Right lobe of liver (tissue), 4 donors: ENCODE measurements at regions not wholly inside any gene's neighbourhood (a gene's known extent, or its start where the extent isn't known, plus 50 kb on each side); places are given as distances from the start of the nearest gene placed in this dataset.

Source experiments
- CTCF ChIP-seq, 4 donors: fragments of 200-600 bp in 3 of 4; fragments of 450-650 bp in 1 of 4; IDR thresholded peaks; one replicate each; pipeline versions ENCODE4 v1.5.1 to v1.8.0; 2016 to 2022; ENCODE audit warnings: antibody characterized with exemption in 4 of 4, mild to moderate bottlenecking in 2 of 4
- POLR2A ChIP-seq: fragments of 450-650 bp; IDR thresholded peaks from one replicate; pipeline ENCODE4 v1.6.1; 2017; ENCODE audit warnings: antibody characterized with exemption, mild to moderate bottlenecking
- donor health status: DM: no; HTN: no; CAD: no.
- donor health status: DM: no; HTN: no; CAD: no.
- donor health status: DM: no; HTN: yes; CAD: no.

DNA sequence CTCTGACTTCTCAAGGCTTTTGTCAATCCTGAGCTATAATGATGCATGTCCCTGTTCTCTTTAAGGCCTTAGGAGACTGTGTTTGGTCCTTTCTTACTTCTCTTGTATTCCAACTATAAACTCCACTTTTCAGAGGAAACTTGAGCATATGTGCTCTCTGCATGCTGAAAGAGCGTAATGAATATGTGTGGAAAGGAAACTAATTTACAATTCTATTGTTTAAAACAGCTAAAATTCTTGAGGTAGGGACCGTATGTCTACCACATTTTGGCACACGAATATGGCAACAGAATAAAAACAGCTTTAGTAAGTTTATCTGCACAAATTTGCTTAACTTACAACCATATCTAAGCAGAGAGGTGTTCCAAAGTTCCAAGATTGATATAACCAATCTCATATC, 242.0 kb upstream of the DCBLD2 start:
- TF ChIP-seq CTCF (IDR thresholded peaks at IDR 0.05), result no peak
- no peak for TF ChIP-seq POLR2A
